Medulla oblongata (tissue), 1 donor: ENCODE measurements at regions not wholly inside any gene's neighbourhood (a gene's known extent, or its start where the extent isn't known, plus 50 kb on each side); places are given as distances from the start of the nearest gene placed in this dataset.
A peak's percentile ranks its signal among the peaks of the same experiment; 100 is the strongest.
"Not testable (repeated sequence)": the region's sequence is repeated elsewhere in the genome, so short reads cannot be mapped to it uniquely, and the experiment has no call there.

ENCODE experiments used
- DNase-seq: peaks from one replicate; pipeline ENCODE4 v3.0.0-alpha.2; 2015; ENCODE audit errors: extremely low spot score

DNA sequence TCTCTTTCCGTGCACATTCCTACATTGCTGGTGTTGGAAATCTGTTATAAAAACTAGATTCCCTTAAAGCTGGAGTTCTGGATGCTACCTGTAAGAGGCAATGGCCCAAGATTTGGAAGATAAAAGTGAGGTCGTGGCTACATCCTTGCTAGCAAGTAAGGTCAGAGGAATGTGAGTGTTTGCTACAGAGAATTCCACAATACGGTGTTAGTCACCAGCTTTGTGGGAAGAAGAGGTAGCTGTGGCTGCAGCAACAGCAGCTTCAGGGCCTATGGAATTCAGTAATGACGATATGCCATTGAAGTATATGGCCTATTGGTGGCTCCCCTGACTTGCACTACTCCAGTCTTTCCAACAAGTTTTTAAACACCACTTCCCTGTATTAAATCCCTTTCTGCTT is 227.7 kb upstream of the TMEM260 start:
- DNase-seq: no peak

DNA sequence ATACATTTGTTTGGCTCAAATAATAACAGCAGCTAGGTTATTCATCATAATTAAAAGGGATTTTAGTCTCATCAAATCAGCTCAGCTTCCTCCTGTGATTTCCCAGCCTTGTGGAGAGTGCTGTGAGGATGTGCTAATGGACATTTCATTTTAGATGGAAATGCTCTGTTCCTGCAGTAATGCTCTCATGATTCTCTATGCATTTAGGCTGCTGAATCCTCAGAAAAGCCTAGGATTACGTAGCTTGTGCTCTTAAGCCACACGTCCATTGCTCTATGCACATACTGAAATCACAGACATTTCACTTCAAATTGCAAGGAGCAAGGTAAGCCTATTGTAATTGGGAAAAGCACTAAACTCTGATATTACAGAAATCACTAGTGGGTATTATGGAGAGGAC is 226.6 kb upstream of the TMEM260 start:
- no peak for DNase-seq

- DNase-seq: no peak
Observed at GRCh38 chr14:56357428-56357827, 222.2 kb upstream of the TMEM260 start.

GRCh38 chr14:56358275-56358674 is 221.3 kb upstream of the TMEM260 start:
- DNase-seq: no peak

DNA sequence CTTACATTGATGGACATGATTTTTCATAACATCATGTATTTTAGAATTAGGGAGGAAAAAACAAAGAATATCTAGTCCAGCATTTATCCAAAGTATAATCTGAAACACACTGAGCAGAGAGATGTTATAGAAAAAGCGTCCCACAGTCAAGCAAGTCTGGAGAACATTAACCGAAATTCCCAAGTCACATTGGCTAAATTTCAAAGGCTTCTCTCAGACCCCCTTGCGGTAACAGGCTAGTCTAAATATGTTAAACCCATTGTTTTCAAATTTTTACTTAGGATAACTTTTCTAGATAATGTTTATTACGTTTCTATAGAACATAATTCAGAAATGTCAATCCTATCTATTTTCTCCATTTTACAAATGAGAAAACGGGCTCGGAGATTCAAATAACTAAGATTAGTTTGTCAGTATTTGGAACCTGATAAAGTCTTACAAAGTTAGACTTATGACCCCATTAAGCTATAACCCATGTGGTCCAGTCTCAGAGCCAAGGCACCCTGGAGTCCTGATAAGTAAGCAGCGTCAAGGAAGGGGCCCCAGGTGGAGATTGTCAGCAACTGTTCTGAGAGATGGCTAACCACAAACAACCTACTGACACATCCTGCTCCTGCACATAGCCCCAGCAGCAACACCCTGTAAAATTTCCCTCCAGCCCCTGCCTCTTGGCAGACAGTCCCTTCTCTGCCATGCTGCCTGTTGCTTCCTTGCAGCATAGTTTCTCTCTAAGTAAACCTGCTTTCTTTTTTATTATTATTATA is 220.6 kb upstream of the TMEM260 start:
- DNase-seq: no peak

DNA sequence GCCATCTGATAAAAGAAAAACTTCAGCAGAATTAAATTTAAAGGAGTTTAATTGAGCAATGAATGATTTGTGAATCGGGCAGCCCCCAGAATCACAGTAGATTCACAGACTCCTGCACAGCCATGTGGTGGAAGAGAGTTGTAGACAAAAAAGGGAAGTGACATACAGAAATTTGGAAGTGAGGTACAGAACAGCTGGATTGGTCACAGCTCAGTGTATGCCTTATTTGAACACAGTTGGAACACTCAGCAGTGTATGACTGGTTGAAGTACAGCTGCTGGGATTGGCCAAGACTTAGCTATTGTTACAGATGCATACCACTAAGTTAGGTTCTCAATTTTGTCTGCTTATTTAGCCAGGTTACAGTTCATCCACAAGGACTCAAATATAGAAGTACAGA is 213.9 kb upstream of the TMEM260 start:
- DNase-seq: not testable (repeated sequence)

DNA sequence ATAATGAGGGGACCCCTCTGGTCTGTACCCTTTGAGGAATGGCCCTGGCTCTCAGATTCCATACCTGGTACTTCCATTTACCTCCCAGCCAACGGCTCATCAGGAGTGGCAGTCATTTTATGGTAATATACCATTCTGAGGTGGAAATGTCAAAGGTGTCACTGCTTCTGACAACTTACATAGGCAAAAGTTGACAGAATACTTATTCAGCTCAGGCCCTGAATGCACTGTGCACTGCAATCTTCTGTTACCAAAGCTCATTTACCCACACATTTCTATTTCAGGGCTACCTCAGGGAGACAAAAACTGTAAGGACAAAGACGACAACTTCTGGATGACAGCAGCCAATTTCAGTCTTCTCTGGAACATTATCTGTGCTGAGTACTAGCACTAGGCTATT is 212.2 kb upstream of the TMEM260 start:
- no peak for DNase-seq

DNA sequence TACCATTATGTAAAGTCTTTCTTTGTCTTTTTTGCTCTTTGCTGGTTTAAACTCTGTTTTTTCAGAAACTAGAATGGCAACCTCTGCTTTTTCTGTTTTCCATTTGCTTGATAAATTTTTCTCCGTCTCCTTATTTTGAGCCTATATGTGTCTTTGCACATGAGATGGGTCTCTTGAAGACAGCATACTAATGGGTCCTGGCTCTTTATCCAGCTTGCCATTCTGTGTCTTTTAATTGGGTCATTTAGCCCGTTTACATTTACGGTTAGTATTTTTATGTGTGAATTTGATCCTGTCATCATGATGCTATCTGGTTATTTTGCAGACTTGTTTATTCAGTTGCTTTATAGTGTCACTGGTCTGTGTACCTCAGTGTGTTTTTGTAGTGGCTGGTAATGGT is 207.9 kb upstream of the TMEM260 start:
- no peak for DNase-seq

- no peak for DNase-seq
Observed at GRCh38 chr14:56374421-56374820, 205.2 kb upstream of the TMEM260 start.

DNA sequence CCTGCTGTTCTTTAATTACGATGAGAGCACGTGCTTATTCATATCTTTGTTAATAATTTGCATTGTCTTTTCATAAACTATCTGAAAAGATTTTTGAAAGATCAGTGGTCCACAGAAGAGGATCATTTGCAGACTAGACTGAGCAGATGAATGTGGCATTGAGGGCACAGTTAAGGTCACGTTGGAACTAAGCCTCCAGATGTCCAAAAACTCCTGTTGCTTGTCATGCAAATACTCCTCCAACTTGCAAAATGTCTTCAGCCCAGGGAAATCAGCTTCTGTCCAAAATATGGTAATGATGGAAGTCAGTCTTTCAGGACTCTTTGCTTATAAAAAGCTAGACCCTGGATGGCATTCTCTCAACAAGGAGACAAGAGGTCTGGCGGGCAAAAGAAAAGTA is 201.6 kb upstream of the TMEM260 start:
- DNase-seq: no peak

DNA sequence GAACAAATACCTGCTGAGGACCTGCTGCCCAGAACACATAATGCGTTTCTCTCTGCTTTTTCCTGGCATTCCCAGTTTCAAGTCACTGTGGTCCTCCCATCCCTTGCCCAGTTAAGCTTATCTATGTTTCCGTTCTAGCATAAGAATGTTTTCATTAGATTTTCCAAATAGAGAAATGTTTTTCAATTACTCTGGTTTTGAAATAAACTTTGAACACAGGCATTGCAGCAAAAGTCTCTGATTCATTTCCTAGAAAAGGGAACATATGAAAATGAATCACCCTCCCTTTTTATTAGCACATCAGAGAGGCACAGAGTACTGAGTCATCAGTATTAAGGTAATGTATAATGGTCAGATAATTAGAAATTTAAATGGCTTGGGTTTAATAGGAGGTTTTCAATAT is 201.1 kb upstream of the TMEM260 start:
- no peak for DNase-seq

DNA sequence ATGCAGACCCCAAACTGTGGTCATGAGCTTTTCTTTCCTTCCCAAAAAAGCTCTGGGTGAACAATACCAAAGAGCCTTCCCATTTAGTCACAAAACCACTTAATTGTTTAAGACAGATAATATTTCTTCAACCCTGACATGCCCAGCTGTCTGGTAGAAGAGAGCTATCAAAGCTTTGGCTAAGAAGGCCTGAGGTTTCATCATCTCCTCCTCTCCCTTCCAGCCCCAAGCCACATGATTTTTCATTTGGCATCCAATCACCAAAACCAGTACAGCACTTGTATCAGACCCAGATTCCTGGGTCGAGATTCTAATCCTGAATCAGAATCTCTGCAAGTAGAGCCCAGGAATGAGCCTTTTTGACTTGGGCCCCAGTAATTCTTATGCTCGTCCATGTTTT is 199.6 kb upstream of the TMEM260 start:
- DNase-seq: no peak

- DNase-seq: no peak
Observed at GRCh38 chr14:56386024-56386423, 193.6 kb upstream of the TMEM260 start.

- DNase-seq: no peak
Observed at GRCh38 chr14:56390859-56391258, 188.7 kb upstream of the TMEM260 start.

DNA sequence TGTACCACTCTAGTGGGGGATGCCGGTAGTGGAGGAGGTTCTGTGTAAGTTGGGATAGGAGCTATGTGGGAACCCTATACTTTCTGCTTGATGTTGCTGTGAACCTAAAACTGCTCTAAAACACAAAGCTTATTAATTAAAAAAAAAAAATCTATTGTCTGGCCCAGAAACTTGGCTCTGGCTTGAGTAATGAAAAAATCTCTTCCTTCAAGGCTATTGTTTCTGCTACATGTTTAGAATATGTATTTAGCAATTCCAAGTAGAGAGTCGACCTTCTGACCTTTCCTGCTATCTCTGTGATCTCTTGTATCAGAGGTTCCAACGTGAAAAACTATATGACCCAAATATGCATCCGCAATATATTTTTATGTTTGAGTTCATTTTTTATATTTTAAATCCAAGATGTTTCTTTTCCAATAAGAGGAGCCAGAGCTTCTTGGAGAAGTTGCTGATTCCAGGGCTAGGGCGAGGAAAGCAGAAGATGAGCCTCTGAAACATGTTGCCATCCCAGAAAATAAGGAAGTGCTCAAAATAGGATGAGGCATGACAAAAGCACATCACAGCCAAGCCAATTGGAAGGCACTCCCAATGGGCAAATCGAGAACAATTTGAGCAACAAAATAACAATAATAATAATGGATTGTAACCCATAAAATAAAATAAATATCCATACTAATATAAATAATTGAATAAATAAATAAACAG is 184.6 kb upstream of the TMEM260 start:
- DNase-seq: peak; percentile 55

- DNase-seq: no peak
Observed at GRCh38 chr14:56400109-56400825, 179.3 kb upstream of the TMEM260 start.

DNA sequence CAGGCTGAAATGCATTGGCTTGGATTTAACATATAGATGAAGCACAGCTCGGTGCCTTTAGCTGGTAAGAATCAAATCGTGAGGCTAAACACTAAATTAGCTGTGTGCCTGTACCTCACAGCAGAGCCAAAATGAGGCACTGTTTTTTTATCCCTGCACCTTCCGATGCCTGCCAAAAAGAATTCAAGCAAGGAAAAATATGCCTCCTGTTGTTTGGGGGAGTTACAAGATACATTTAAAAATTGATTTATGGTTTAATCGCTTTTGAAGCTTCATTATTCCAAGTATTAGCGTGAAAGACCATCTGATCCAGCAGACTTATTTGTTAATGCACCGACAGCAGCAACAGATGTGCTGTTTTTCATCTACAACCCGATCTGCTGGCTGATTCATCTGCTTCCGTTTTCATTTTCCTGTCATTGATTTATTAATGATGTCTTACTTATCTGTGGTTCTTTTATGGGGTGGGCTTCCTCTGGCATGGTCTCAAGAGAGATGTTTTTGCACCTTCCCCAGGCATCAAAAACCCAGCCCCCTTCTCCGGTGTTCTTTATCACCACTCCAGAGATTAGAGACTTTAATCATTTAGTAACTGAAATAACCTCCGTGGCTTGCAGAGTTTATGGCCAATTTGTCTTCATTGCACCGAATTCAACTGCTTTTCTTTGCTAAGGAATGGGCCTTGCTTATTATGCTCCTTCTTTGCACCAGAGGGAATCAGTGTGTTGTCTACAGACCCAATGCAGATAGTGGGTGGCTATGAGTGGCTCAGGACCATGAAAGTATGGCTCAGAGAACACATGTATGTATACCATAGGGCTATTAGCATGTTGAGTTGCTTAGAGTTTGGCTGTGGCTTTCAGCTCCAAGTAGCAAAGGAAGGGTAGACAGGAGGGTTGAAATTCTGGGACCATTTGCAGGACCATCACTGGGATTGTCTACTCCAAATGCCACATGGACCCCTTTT is 166.8 kb upstream of the TMEM260 start:
- DNase-seq: no peak

DNA sequence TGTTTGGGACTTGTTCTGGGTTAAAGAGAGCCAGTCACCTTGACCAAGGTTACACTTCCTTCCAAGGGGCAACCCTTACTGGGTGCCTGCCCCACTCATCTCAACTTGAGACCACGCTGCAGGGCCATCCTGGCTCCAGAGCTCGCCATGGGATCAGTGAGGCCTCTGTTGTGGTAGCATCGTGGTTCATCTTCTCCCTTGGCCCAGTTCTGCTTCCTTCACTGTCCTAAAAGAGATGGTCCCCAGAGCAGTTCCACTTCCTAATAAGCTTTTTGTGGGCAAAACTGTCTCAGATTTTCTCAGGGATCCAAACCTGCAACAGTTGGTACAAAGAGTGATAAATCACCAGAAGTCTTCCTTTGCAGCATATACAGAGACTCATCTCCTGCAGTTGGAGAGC is 165.9 kb upstream of the TMEM260 start:
- peak; percentile 26 for DNase-seq

- peak; percentile 66 for DNase-seq
Observed at GRCh38 chr14:56414236-56414635, 165.4 kb upstream of the TMEM260 start.

- DNase-seq: no peak
Observed at GRCh38 chr14:56416213-56416612, 163.4 kb upstream of the TMEM260 start.

DNA sequence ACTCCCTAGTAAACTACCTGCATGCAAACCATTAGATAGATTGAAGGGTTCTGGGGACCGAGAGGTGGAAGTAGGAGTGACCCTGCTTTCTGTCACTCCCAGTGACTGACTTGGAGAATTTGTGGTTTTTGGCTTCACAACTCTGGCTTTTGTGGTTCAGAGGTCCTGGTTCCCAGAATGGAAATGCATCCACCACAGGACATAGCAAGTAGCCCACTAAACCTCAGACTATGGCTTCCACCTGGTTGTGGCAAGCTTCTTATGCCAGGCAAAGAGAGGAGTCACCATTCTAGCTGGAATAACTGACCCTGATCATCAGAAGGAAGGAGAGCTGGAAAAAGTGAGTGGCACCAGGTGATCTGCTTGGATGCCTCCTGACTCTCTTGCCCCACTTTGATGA is 162.4 kb upstream of the TMEM260 start:
- DNase-seq: no peak

- DNase-seq: no peak
Observed at GRCh38 chr14:56419750-56420149, 159.8 kb upstream of the TMEM260 start.
